ENCODE measurements at regions not wholly inside any gene's neighbourhood (a gene's known extent, or its start where the extent isn't known, plus 50 kb on each side); places are given as distances from the start of the nearest gene placed in this dataset.

DNA sequence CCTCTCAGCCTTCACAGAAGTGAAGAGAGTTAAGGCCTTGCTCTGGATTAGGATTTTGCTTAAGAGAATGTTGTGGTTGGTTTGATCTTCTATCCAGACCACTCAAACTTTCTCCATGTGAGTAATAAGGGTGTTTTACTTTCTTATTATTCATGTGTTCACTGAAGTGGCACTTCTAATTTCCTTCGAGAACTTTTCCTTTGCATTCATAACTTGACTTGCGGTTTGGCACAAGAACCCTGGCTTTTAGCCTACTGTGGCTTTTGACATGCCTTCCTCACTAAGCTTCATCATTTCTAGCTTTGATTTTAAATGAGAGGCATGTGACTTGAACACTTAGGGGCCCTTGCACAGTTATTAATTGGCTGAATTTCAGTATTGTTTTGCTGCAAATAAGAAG is 166.1 kb upstream of the OPRM1 start:
- DNase-seq, result no peak

- DNase-seq, result no peak
Observed at GRCh38 chr6:153862927-153863326, 176.1 kb upstream of the OPRM1 start.

GRCh38 chr6:153862139-153862538 is 176.9 kb upstream of the OPRM1 start:
- no peak for DNase-seq

- DNase-seq, result no peak
Observed at GRCh38 chr6:153858529-153858928, 180.5 kb upstream of the OPRM1 start.

GRCh38 chr6:153856929-153857376 is 182.1 kb upstream of the OPRM1 start:
- DNase-seq, result no peak

DNA sequence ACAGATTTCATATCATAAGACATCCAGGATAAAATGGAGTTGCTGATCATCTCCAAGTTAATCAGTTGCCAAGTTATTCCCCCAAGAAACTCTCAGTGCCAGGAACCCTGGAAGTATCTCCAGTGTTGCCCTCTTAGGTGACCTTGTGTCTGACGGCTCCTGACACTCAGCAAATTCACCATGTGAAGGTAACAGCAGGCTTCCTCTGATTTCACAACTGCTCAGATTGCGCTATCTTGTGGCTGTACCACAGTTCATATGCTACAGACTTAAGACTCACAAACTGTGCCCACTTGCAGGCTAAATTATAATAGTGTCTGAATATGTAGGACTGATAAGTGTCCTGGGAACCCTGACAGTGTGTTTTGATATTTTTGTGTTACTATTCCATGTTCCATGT is 186.6 kb upstream of the OPRM1 start:
- DNase-seq, result no peak

GRCh38 chr6:153852034-153852433 is 187.0 kb upstream of the OPRM1 start:
- no peak for DNase-seq

DNA sequence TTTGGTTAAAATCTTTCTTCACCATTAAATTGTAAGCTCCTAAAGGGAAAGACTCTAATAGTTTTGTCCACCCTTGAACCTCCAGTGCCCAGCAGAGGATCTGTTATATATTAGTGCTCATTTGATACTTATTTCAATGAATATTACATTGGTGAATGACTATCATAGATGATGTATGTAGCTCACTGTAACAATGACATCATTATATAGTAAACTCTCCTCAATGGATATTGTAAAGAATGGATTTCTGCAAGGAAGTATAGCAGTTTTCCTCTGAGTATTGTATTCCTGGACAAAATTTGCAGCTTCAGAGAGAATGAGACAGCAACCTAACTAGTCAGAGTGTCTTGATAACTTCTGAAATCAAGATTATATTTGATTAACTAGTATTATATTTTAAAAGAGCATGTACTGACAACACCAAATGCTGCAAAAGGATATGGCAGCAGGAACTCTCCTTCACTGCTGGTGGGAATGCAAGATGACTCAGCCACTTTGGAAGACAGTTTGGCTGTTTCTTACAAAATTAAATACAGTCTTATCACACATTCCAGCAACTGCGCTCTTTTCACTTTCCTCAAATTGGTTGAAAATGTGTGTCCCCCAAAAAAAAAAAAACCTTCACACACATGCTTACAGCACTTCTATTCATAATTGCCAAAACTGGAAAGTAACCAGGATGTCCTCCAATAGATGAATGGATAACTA is 189.8 kb upstream of the OPRM1 start:
- no peak for DNase-seq

DNA sequence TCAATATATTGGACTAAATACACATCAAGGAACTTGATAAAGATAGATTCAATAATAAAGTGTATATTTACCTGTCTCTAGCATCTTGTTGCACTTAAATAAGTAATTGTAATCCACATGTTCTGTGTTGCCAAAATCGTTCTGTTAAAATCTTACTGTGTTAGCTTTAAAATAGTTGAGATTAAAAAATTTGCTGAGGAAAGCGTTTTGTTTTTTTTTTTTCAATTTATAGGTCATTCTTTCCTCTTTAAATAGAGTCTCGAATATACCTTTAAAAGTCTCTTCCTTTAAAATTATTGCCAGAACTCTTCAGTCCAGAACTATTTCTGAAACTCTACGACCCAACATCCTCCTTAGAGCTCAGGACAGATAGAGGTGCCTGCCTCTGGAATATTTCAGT is 195.6 kb upstream of the OPRM1 start:
- DNase-seq, result no peak

DNA sequence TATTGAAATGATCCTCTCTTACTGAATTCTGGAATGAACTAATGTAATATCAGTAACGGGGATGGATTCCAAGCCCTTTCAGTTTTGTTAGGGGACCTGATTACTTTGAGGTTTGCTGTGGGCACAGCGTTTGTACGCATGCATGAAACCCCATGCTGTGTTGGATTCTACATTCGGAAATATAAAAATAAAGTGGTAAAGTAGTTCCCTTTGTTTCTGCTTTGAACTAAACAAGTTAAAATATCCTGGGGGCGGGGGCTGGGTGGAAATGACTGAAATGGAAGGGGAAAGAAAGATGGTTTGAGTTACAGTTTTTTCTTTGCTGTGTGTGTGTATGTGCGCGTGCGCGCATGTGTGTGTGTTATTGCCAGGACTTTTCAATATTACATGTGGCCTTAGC is 196.5 kb upstream of the OPRM1 start:
- no peak for DNase-seq

DNA sequence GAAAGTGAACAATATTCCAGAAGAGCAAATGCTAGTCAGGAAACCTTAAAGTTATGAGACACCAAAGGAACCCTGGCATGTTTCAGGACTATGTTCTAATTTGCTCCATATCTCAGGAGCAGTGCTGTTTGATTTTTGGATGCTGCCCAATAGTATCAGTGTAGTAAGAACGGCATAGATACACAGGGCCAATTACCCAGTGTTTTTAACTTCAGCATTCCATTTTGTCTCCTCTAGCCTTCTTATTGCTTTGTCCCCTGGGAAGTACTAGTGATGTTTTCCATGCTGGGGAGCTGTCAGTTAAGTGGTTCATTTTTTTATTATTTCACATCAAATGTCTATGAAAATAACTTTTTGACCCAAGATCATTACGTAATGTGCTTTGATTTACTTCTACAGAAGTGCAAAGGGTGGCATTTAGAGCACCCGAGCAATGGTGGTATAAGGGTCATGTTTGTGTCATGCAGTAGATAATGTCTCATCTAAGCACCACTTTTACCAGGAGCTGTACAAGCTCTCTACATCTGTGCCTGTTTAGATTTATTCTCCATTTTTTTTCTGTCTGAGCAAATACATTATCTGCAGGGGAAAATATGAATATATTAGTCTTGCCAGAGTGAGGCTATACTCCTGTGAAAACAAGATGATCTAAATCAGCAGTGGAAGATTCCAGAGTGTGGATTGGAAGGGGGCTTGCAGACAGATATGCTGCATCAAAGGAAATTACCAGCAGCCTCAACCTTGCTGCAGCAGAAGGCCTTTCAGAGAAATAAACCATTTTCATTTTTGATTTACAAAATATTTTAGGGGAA is 198.8 kb upstream of the OPRM1 start:
- DNase-seq, result no peak

GRCh38 chr6:153832543-153832942 is 206.5 kb upstream of the OPRM1 start:
- DNase-seq, result no peak

- DNase-seq, result no peak
Observed at GRCh38 chr6:153831350-153832078, 207.5 kb upstream of the OPRM1 start.

DNA sequence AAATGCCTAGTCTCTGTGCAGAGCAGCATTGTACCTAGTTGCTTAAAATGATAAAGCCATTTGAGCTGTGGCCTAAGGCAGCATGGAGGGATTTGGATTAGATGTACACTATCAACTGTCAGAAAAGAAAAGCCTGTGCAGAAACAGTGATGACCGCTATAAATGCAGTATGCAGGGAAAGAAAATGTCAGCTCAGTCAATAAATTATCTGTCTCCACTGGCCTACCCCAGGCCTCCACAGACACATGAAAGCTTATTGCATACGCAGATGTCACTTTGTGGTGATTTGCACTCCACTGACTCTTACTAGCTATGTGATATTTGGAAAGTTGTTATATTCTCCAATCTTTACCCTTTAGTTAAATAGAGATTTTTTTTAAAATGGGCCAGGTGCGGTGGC is 221.9 kb upstream of the OPRM1 start:
- DNase-seq, result no peak

DNA sequence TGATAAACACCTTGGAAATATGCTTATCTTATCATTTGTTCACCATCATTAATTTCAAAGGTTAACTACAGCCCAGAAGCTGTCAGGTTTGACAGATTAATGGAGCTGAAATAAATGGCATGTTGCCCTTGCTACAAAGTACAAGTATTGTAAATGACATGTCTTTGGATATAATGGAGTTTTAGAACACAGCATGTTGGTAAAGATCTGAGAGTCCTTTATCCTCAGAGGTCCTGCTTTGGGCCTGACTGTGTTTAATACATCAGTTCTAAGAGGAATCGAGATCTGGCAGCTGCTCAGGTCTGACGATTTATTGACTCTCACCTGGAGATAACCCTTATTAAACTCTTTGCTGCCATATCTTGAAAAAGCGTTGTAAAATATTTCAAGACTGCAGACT is 222.7 kb upstream of the OPRM1 start:
- no peak for DNase-seq

- no peak for DNase-seq
Observed at GRCh38 chr6:153814136-153814535, 224.9 kb upstream of the OPRM1 start.

DNA sequence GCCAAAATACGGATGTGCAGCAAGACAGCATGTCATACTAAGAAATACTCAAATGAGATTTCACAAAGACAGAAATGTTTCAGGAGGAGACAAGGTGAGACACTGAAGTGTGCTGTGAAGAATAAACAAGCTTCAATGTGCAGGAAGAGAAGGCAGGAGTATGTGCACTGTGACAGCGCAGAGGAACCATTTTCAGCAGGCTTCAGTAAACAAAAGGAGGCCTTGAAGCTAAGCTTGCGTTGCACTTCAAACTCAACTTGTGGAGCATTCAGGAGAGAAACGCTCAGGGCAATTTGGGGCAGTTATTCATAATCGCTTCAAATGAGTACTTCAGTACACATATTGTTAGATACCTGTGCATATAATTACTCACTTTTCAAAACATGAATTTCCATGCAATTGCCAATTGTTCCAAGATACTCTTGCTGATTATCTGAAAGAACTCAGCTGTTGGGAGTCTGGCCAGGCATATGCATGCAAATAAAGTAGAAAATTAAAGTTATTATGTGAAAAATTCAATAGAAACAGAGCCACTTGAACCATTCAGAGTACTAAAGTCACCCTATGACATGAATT is 234.2 kb upstream of the OPRM1 start:
- DNase-seq, result no peak

GRCh38 chr6:153801917-153802316 is 237.1 kb upstream of the OPRM1 start:
- DNase-seq, result no peak

DNA sequence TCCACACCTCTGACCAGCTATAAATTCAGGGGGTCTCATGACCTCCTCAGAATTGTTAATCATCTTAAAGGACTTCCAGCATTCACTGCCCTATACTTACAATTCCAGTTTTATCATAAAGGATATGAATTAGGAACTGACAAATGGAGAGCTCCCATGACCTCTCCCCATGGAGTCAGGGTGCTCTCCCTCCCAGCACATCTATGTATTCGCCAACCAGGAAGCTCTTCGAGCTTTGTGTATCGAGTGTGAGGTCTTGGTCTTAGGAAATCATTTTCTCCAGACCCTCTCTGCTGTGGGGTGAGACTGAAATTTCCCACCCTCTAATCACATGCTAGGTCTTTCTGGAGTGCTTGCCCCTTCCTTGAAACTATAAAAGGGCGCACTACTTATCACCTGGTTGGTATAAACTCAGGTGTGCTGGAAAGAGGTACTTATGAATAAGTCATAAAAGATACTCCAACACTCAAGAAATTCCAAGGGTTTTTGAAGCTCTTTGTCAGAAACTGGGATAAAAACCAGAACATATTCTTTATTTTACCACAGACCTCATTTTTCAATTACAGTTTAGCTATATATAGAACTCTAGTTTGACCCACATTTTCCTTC is 238.4 kb upstream of the OPRM1 start:
- no peak for DNase-seq

GRCh38 chr6:153790876-153791473 is 248.1 kb upstream of the OPRM1 start:
- no peak for DNase-seq

DNA sequence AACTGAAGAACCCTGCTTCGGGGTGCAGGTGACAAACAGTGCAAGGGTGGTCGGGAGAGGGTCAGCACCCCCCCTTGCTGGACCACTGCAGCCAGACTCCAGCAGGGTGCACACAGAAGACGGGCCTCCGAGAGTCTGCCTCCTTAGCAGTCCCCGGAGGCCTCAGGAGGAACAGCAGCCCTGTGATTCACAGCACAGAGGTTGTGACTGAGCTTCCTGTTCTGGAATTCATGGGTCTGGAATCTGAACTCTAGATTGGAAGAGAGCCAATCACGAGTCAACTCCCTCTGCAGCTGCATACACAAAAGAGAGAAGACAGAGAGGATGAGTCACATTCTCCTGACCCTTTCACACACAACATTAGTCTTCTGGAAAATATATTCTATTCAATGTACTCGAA is 249.0 kb upstream of the OPRM1 start:
- no peak for DNase-seq

DNA sequence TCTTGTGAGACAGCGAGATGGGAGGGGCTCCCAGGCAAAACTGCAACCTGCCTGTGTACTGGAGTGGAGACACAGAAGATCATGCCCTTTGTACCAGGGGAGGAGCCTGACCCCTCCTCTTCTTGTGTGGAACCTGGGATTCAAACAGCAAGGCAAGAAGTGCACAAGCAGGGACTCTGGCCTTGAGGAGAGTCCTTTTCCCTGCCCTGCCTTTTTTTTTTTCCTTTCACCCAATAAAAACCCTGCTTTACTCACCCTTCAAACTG is 251.8 kb upstream of the OPRM1 start:
- no peak for DNase-seq

DNA sequence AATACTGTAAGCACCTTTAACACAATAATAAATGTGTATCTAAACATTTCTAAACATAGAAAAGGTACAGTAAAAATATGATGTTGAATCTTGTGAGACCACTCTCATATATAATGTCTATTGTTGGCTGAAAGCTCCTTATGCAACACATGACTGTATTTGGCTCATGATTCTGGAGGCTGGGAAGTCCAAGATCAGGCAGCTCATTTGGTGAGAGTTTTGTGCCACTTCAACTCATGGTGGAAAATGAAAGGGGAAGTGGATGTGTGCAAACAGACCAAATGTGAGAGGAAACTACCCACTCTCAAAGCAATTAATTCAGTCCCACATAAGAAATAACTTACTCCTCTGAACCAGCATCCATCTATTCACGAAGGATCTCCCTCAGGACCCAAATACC is 257.7 kb upstream of the OPRM1 start:
- DNase-seq, result no peak

All from stimulated activated CD8-positive, alpha-beta memory T cell treated with anti-CD3 and anti-CD28 coated beads, Interleukin-4, amount 100 ng/mL, for 48 hours (primary cell).